Glutamatergic neuron (in vitro differentiated cells): ENCODE measurements at regions not wholly inside any gene's neighbourhood (a gene's known extent, or its start where the extent isn't known, plus 50 kb on each side); places are given as distances from the start of the nearest gene placed in this dataset.
A peak's percentile ranks its signal among the peaks of the same experiment; 100 is the strongest.

Source experiments
- DNase-seq: peaks from one replicate; pipeline ENCODE4 v3.0.0; 2022
- H3K27ac Mint-ChIP-seq: one replicate; pipeline ENCODE4 v1.8.0; 2020; ENCODE audit warnings: mild to moderate bottlenecking, mixed read lengths, inconsistent platforms; ENCODE audit not compliant: unreplicated experiment
- H3K27me3 Mint-ChIP-seq: one replicate; pipeline ENCODE4 v1.8.0; 2020; ENCODE audit warnings: mild to moderate bottlenecking, moderate library complexity, mixed read lengths, inconsistent platforms; ENCODE audit not compliant: unreplicated experiment
- H3K36me3 Mint-ChIP-seq: one replicate; pipeline ENCODE4 v1.8.0; 2020; ENCODE audit warnings: mild to moderate bottlenecking, mixed read lengths, inconsistent platforms; ENCODE audit not compliant: unreplicated experiment
- H3K4me1 Mint-ChIP-seq: one replicate; pipeline ENCODE4 v1.8.0; 2020; ENCODE audit warnings: mild to moderate bottlenecking, low read depth, mixed read lengths, inconsistent platforms; ENCODE audit not compliant: unreplicated experiment
- H3K4me3 Mint-ChIP-seq: one replicate; pipeline ENCODE4 v1.8.0; 2020; ENCODE audit warnings: mild to moderate bottlenecking, mixed read lengths, inconsistent platforms; ENCODE audit not compliant: unreplicated experiment
- H3K9me3 Mint-ChIP-seq: one replicate; pipeline ENCODE4 v1.8.0; 2020; ENCODE audit warnings: mild to moderate bottlenecking, moderate library complexity, mixed read lengths, inconsistent platforms; ENCODE audit not compliant: unreplicated experiment
- CTCF ChIP-seq: fragments of 200-600 bp; sonication (generic); IDR thresholded peaks from one replicate; pipeline ENCODE4 v1.5.0; 2021; ENCODE audit not compliant: partially characterized antibody, unreplicated experiment

- DNase-seq, result no peak
- no peak overlapping the region for H3K4me3 Mint-ChIP-seq
- no peaks in the 10 kb centered on the region for H3K27me3 Mint-ChIP-seq
- H3K4me1 Mint-ChIP-seq, result peaks cover 6% of the 10 kb centered on the region
- no peak for TF ChIP-seq CTCF
- H3K27ac Mint-ChIP-seq, result no peak overlapping the region
- H3K9me3 Mint-ChIP-seq, result peaks cover 2% of the 10 kb centered on the region
- H3K36me3 Mint-ChIP-seq, result no peaks in the 10 kb centered on the region
Measured at GRCh38 chr18:75827751-75828287, 400.3 kb upstream of the SMIM21 start.

- Mint-ChIP-seq H3K27me3 (no peaks in the 10 kb centered on the region), H3K27ac (no peak overlapping the region), H3K36me3 (no peaks in the 10 kb centered on the region), H3K9me3 (no peaks in the 10 kb centered on the region), H3K4me3 (no peak overlapping the region), H3K4me1 (peaks cover 6% of the 10 kb centered on the region)
- DNase-seq, result peak; percentile 32
- TF ChIP-seq CTCF, result no peak
Measured at GRCh38 chr18:75824661-75825060, 397.2 kb upstream of the SMIM21 start.

- Mint-ChIP-seq H3K27ac (no peak overlapping the region), H3K9me3 (no peaks in the 10 kb centered on the region), H3K36me3 (no peaks in the 10 kb centered on the region), H3K4me3 (no peak overlapping the region), H3K4me1 (peaks cover 2% of the 10 kb centered on the region), H3K27me3 (no peaks in the 10 kb centered on the region)
- TF ChIP-seq CTCF, result no peak
- DNase-seq, result no peak
Measured at GRCh38 chr18:75823471-75823870, 396.0 kb upstream of the SMIM21 start.

GRCh38 chr18:75818383-75818782, 390.9 kb upstream of the SMIM21 start:
- Mint-ChIP-seq H3K27me3 (peaks cover 1% of the 10 kb centered on the region), H3K4me1 (peaks cover 3% of the 10 kb centered on the region), H3K9me3 (no peaks in the 10 kb centered on the region), H3K36me3 (peaks cover 5% of the 10 kb centered on the region), H3K27ac (no peak overlapping the region), H3K4me3 (no peak overlapping the region)
- DNase-seq, result no peak
- no peak for TF ChIP-seq CTCF

GRCh38 chr18:75815767-75816166, 388.3 kb upstream of the SMIM21 start:
- H3K36me3 Mint-ChIP-seq, result peaks cover 5% of the 10 kb centered on the region
- no peak for DNase-seq
- no peak overlapping the region for H3K4me3 Mint-ChIP-seq
- no peak overlapping the region for H3K27ac Mint-ChIP-seq
- peaks cover 1% of the 10 kb centered on the region for H3K27me3 Mint-ChIP-seq
- no peak for TF ChIP-seq CTCF
- no peaks in the 10 kb centered on the region for H3K9me3 Mint-ChIP-seq
- peaks cover 5% of the 10 kb centered on the region for H3K4me1 Mint-ChIP-seq
